ENCODE measurements at regions not wholly inside any gene's neighbourhood (a gene's known extent, or its start where the extent isn't known, plus 50 kb on each side); places are given as distances from the start of the nearest gene placed in this dataset.
"Not testable (repeated sequence)": the region's sequence is repeated elsewhere in the genome, so short reads cannot be mapped to it uniquely, and the experiment has no call there.

DNA sequence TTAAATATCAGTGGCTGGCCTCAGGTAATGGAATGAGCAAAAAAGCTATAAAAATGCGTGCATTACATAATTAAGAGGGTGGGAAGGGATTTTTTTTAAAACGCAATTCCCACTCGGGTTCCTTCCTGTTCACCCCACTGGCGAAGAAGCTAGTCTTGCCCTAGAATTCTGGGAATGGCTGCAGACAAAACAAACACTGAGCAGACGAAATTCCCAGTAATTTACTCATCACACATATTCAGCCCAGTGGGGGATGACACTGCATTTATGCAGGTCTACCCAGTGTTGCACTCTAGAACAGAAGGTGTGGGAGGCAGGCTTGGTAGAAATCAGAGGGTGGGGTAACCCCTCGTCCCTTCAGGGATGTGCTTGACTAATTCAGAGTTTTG lies 2695.0 kb upstream of the DEFB115 start:
- H3K27me3 Mint-ChIP-seq: no peaks in the 10 kb centered on the region
- H3K4me1 Mint-ChIP-seq: no peaks in the 10 kb centered on the region
- no peak overlapping the region for H3K27ac Mint-ChIP-seq
- peaks cover 2% of the 10 kb centered on the region for H3K36me3 Mint-ChIP-seq
- H3K9me3 Mint-ChIP-seq: peaks cover 12 to 28% (median 13%) of the 10 kb centered on the region in 3 donors
- no peak overlapping the region for H3K4me3 Mint-ChIP-seq

DNA sequence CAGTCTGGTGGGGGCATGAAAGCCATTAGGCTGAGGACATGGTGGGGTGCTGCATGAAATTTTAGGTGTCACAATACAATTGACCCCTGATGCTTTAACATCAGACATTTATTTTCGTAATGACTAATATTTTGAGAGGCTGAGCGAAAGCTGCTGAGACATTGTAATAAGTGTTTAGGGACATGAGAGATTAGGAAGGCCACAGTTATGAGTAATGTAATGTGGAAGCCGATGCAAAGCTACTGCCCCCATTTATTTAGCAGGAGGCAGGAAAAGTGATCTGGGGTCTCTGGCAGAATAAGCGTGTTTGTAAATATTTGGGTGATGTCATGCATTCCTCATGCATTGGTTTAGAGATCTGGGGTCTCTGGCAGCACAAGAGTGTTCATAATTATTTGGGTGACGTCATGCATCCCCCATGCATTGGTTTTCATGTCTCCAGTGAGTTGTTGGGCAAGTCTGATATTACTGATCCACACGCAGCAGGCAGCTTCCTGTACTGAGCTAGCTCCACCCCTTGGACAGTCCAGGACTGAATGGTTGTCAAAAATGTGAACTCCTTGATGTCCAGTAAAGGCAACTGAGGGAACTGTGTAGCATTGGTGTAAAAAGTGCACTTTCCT lies 2694.5 kb upstream of the DEFB115 start:
- H3K9me3 Mint-ChIP-seq: peaks cover 13 to 26% (median 14%) of the 10 kb centered on the region in 3 donors
- not testable (repeated sequence) for H3K27ac Mint-ChIP-seq, H3K36me3 Mint-ChIP-seq, H3K4me1 Mint-ChIP-seq, H3K4me3 Mint-ChIP-seq, H3K27me3 Mint-ChIP-seq

DNA sequence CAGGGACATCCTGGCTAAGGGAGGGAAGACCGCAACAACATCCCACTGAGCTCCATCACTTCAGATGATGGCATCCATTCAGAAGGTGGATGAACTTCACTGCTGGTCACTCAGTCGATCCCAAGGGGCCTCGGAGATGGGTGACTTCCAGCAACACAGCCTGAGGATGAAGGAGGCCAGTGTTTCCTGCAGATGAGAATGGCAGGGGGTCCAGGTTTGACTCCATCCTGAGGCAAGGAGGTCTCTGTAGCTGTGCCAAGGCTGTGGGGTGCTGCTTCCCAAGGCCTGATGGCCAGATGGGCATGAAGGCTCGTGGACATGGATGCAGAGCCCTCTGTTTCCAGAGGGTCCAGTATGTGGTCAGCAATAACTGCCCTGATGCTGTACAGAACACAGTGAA lies 2693.4 kb upstream of the DEFB115 start:
- peaks cover 14 to 23% (median 15%) of the 10 kb centered on the region in 3 donors for H3K9me3 Mint-ChIP-seq
- not testable (repeated sequence) for H3K4me1 Mint-ChIP-seq, H3K4me3 Mint-ChIP-seq, H3K27me3 Mint-ChIP-seq, H3K36me3 Mint-ChIP-seq, H3K27ac Mint-ChIP-seq

DNA sequence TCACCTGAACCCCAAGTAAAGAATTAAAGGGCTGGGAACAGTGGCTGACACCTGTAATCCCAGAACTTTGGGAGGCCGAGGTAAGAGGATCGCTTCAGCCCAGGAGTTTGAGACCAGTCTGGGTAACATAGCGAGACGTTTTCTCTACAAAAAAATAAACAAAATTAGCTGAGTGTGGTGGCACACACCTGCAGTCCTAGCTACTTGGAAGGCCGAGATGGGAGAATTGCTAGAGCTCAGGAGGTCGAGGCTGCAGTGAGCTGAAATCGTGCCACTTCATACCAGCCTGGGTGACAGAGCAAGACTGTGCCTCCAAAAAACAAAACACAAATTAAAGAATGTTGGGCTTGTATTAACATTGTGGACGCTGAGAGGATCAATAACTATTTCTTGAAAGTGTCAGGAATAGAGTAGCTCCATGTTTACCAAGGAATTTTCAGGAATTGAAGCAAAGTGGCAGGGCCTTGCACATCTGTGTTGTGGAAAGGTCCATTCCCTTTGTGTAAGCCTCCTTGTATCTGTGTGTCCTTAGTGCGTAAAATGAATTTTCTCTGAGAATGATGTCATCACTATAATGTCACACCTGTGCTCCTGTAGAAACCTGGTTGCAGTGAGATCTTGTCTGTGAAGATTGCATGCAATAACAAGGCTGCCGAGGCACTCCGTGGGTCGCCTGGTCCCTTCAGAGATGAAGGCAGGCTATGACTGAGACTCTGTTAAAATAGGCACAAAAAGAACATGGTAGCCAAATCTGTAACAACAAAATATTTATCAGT lies 2692.6 kb upstream of the DEFB115 start:
- peaks cover 14 to 23% (median 14%) of the 10 kb centered on the region in 3 donors for H3K9me3 Mint-ChIP-seq
- not testable (repeated sequence) for H3K4me1 Mint-ChIP-seq, H3K4me3 Mint-ChIP-seq, H3K27me3 Mint-ChIP-seq, H3K36me3 Mint-ChIP-seq, H3K27ac Mint-ChIP-seq

DNA sequence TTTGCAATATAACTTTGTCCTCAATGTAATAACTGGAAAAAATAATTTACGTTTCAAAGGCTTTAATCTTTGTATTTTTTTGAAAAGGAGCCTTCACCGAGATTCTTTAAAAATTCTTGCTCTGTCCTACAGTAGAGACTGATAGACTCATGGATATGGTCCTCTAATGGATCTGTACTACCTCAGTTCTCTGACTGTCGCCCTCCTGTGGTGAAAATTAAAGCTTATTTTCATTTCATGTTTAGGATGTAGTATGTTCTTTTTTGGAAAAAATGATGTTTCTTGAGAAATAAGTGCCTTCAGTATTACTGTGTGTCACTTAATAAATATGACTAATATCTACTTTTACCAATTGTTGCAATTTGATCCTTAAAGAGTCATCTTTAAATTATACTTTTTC lies 2681.5 kb upstream of the DEFB115 start:
- H3K9me3 Mint-ChIP-seq: peaks cover 0 to 15% (median 1%) of the 10 kb centered on the region in 3 donors
- H3K36me3 Mint-ChIP-seq, H3K27me3 Mint-ChIP-seq, H3K27ac Mint-ChIP-seq, H3K4me3 Mint-ChIP-seq, H3K4me1 Mint-ChIP-seq: not testable (repeated sequence)

DNA sequence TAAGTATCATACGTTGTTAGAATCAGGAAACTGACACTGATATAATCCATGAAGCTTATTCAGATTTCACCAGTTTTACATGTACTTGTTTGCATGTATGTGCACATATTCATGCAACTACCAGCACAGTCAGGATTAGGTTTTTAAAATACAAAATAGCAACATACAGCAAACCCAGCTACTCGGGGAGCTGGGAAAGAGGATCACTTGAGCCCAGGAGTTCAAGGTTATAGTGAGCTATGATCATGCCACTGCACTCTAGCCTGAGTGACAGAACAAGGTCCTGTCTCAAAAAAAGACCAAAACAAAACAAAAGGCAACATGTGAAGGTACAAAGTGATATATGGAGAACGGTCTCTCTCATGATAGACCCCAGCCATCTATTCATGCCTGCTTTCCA lies 2665.8 kb upstream of the DEFB115 start:
- H3K36me3 Mint-ChIP-seq, H3K4me3 Mint-ChIP-seq, H3K9me3 Mint-ChIP-seq, H3K27me3 Mint-ChIP-seq, H3K4me1 Mint-ChIP-seq, H3K27ac Mint-ChIP-seq: not testable (repeated sequence)

DNA sequence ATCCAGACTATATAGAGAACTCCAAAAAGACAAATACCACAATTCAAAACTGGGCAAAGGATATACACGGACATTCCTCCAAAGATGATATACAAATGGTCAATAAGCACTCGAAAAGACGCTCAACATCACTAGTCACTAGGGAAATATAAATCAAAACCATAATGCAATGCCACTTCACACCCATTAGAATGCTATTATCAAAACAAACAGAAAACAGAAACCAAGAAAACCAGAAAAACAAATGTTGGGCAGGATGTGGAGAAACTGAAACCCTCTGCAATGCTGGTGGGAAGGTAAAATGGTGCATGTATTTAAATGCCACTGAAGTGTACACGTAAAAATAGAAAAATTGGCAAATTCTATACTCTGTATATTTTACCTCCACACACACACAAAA lies 2664.1 kb upstream of the DEFB115 start:
- not testable (repeated sequence) for H3K27ac Mint-ChIP-seq, H3K9me3 Mint-ChIP-seq, H3K4me1 Mint-ChIP-seq

DNA sequence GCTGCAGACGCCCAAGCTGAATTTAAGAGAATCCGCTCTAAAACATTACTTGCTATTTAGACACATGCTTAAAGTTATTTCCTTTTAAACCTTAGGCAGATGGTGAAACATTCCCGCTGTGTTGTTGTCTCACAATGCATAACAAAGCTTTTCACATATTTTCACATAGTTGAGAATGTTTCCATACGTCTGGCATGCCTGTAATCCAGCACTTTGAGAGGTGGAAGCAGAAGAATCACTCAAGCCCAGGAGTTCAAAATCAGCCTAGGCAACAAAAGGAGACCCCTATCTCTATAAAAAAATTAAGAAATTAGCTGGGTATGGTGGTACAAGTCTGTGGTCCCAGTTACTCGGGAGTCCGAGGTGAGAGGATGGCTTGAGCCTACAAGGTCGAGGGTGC lies 2663.0 kb upstream of the DEFB115 start:
- H3K9me3 Mint-ChIP-seq, H3K27ac Mint-ChIP-seq, H3K36me3 Mint-ChIP-seq, H3K27me3 Mint-ChIP-seq, H3K4me3 Mint-ChIP-seq, H3K4me1 Mint-ChIP-seq: not testable (repeated sequence)

More for the DNA sequence above, 2664.1 kb upstream of the DEFB115 start:
- H3K4me3 Mint-ChIP-seq: peak overlapping the region in 1 of 4 donors; percentile 54
- not testable (repeated sequence) for H3K36me3 Mint-ChIP-seq, H3K27me3 Mint-ChIP-seq

DNA sequence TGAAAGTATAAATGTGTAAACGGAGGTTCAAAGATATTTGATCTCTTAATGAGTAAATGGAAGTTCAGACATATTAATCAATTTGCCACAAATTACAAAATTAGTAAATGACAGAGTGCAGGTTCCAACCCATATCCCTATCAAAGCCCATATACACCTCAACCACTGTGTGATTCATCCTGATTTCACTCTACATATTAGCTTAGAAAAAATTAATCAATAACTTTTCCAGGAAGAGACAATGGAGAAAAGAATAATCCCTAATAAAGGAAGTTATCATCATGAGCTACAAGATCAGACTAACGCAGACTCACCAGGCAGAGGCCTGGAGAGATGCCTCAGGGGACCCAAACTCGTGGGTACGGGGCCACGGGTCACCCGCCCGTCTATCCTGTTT lies 2655.5 kb upstream of the DEFB115 start:
- H3K27me3 Mint-ChIP-seq, H3K9me3 Mint-ChIP-seq, H3K36me3 Mint-ChIP-seq: not testable (repeated sequence)
- H3K27ac Mint-ChIP-seq: peak overlapping the region in 2 of 3 donors; percentile 68 to 71
- H3K4me1 Mint-ChIP-seq: peaks cover 3 to 18% (median 16%) of the 10 kb centered on the region in 3 donors
- peak overlapping the region; percentile 88 to 100 (median 93) for H3K4me3 Mint-ChIP-seq

DNA sequence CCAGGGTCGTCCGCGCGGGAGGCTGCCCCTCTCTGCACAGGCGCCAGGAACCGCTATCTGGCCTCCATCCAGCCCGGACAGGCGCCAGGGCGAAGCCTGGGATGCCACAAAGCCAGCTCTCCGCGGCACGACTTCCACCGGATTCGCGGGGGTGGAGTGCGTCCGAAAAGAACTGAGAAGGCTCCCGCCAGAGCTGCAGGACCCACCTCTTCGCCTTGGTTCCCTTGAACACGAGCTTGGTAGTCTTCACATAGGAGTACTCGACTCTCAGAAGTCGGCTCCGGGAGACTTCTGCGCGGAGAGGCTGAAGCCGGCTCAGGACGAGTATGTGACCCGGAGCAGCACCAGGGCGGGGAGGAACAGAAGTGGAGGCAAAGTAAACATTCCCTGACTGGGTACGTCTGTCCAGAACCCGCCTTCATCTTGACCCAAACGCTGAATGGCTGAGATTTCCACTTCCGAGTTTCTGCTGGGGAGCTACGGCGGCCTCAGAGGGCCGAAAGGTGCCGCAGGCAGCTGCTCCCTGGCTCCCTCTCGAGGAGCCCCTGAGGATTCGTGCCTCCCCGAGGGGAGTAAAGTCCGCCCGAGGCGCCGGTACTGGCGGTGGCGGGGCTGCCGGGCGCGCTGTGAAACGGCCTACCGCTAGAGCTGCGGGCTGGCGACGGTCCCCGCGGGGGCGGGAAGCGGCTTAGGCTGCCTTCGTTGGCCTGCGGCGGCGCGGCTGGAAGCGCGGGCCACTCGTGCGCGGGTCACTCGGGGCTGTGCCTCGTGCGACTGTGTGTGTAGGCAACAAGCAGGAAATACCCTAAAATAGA lies 2654.9 kb upstream of the DEFB115 start:
- Mint-ChIP-seq H3K27ac (peak overlapping the region; percentile 68 to 81 (median 71)), H3K4me3 (peak overlapping the region; percentile 88 to 100 (median 93)), H3K4me1 (peaks cover 3 to 15% (median 12%) of the 10 kb centered on the region in 3 donors)
- H3K9me3 Mint-ChIP-seq, H3K36me3 Mint-ChIP-seq, H3K27me3 Mint-ChIP-seq: not testable (repeated sequence)

DNA sequence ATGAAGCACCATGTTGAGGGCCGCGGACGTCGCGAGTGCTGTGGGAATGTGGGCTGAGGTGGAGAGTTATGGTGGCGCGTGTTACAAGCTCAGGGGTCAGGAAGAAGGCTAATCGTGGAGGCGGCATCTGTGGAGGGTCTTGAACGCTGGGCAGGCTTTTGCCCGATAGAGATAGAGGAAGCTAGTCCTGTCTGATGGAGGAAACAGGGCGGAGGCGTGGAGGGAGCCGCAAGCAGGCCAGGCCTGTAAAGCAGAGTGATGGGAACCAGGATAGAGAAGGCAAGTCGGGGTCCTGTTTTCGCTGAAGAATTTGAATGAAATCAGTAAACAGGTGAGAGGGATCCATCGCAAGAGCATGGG lies 2654.3 kb upstream of the DEFB115 start:
- Mint-ChIP-seq H3K4me3 (peak overlapping the region; percentile 88 to 100 (median 93)), H3K4me1 (peaks cover 3 to 15% (median 12%) of the 10 kb centered on the region in 3 donors), H3K27ac (peak overlapping the region; percentile 9 to 71 (median 68))
- not testable (repeated sequence) for H3K27me3 Mint-ChIP-seq, H3K36me3 Mint-ChIP-seq, H3K9me3 Mint-ChIP-seq

DNA sequence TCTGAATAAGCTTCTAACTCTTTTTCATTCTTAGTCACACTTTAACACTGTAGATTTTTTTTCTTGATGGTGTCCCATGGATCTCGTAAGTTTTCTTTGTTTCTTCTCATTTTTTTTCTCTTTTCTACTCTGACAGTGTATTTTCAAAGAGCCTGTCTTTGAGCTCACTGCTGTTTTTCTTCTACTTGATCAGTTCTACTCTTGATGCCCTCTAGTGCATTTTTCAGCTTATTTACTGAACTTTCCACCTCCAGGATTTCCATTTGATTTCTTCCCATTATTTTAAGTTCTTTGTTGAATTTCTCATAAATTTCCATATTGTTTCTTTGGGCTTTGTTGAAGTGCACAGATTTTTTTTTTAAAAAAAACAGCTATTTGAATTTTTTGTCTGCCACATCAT lies 2641.1 kb upstream of the DEFB115 start:
- no peaks in the 10 kb centered on the region for H3K4me1 Mint-ChIP-seq
- no peaks in the 10 kb centered on the region for H3K27me3 Mint-ChIP-seq
- peaks cover 11 to 30% (median 19%) of the 10 kb centered on the region in 3 donors for H3K9me3 Mint-ChIP-seq
- H3K27ac Mint-ChIP-seq: no peak overlapping the region
- no peaks in the 10 kb centered on the region for H3K36me3 Mint-ChIP-seq
- no peak overlapping the region for H3K4me3 Mint-ChIP-seq

DNA sequence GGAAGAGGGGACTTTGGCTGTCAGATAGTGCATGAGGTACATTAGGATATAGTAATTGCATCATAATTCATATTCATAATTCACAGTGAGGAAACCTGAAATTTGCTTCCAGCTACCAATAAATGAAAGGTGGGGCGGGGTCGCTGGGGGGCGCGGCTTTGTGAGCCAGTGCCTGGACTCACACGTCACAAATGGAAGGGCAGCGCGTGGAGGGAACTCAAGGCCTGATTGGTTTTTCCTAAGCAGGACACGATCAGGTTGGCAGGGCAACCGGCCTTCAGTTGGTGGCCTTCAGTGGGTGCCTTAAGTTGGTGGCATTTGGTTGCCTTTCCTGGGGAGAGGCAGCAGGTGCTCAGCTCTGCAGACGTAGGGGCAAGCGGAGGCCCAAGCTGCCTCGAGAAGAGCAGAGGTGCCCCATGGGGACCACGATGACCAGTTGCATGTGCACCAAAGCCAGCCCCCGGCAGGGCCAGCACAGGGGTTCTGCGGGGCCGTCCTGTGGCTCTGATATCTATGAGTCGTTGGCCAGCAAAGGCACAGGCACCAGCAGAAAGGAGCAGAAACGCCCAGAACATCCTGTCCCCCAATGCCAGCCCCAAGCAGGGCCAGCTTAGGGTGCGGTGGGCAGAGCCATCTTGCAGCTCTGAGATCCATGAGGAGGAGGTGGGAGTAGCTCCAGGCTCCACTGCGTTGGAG lies 2637.4 kb upstream of the DEFB115 start:
- H3K36me3 Mint-ChIP-seq, H3K27me3 Mint-ChIP-seq, H3K4me3 Mint-ChIP-seq, H3K27ac Mint-ChIP-seq, H3K4me1 Mint-ChIP-seq: not testable (repeated sequence)
- peaks cover 6 to 10% (median 9%) of the 10 kb centered on the region in 3 donors for H3K9me3 Mint-ChIP-seq

DNA sequence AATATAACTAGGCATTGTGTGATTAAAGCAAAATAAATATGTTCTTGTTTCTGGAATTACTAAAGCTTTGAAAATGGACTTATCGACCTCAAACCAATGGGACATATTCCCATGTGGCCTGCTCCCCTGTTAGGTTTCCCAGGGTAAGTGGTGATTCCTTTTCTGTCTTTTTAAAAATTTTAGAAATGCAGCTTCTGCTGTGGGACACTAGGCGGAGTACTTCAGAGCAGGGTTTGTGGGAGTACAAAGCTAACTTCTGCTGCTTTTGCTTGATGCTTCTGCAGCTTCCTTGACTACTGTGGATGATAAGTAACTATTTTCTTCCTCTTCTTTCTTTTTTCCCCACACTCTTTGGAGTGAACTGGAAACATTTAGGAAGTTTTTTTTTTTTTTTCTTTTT lies 2632.4 kb upstream of the DEFB115 start:
- H3K27ac Mint-ChIP-seq, H3K27me3 Mint-ChIP-seq, H3K4me3 Mint-ChIP-seq, H3K36me3 Mint-ChIP-seq, H3K4me1 Mint-ChIP-seq: not testable (repeated sequence)
- peaks cover 2 to 13% (median 10%) of the 10 kb centered on the region in 3 donors for H3K9me3 Mint-ChIP-seq

DNA sequence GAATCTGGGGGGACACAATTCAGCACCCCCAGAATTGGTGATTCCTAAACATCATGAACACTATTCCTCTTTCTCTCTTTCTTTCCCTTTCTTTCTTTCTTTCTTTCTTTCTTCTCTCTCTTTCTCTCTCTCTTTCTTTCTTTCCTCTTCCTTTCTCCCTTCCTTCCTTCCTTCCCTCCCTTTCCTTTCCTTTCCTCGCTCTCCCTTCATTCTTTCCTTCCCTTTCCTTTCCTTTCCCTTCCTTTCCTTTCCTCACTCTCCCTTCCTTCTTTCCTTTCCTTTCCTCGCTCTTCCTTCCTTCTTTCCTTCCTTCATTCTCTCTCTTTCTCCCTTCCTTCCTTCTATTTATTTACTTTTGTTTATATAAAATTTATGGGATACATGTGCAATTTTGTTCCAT lies 2616.6 kb upstream of the DEFB115 start:
- H3K4me3 Mint-ChIP-seq, H3K4me1 Mint-ChIP-seq, H3K27me3 Mint-ChIP-seq, H3K9me3 Mint-ChIP-seq, H3K36me3 Mint-ChIP-seq, H3K27ac Mint-ChIP-seq: not testable (repeated sequence)
